HEK293 (cell line): ENCODE measurements at regions not wholly inside any gene's neighbourhood (a gene's known extent, or its start where the extent isn't known, plus 50 kb on each side); places are given as distances from the start of the nearest gene placed in this dataset.

Source experiments
- MEIS1 ChIP-seq: sonication (generic); formaldehyde crosslinking; IDR thresholded peaks from 2 replicates; pipeline ENCODE4 v1.8.1; 2022; ENCODE audit warnings: missing genetic modification reagents, mild to moderate bottlenecking, borderline replicate concordance
- ZNF274 ChIP-seq, 2 experiments: fragments of 200-500 bp in 1 of 2; fragments of 450-650 bp in 1 of 2; sonication (Bioruptor generic) in 1 of 2; formaldehyde crosslinking in 1 of 2; IDR thresholded peaks; 2 replicates each; pipeline versions ENCODE4 v1.5.1 to v1.6.1; 2014 to 2016; ENCODE audit warnings: borderline replicate concordance in 1 of 2, inconsistent platforms in 1 of 2, low read length in 1 of 2, missing biosample characterization in 1 of 2, missing genetic modification characterization in 1 of 2
- ZNF555 ChIP-seq: fragments of 450-650 bp; formaldehyde crosslinking; conservative IDR thresholded peaks from 2 replicates; pipeline ENCODE4 v1.5.1; 2017; ENCODE audit warnings: missing biosample characterization, mild to moderate bottlenecking, missing genetic modification characterization, inconsistent platforms
- ZNF843 ChIP-seq: fragments of 450-650 bp; formaldehyde crosslinking; IDR thresholded peaks from 2 replicates; pipeline ENCODE4 v1.5.1; 2016; ENCODE audit warnings: missing biosample characterization, missing genetic modification characterization

DNA sequence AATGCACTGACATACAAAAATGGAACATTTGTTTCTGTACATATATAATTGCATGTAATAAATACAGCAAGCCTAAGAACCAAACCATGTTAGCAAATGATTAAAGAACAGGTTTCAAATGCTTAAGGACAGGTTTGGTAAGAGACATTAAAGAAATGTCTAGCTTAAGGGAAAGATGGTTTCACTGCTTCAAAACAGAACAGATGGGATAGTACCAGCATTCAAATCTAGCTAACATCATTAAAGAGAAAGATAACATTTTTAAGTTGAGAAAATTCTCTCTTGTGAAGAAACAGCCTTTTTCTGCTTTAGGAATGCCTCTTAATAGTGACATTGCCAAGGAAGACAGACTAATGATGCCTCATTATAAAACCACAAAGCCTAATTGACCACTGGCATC, 52.5 kb upstream of the DOCK9 start:
- TF ChIP-seq ZNF555 (tag by site-specific recombination) (no peak), ZNF274 (IDR thresholded peaks at IDR 0.05; ENCODE audit: low read length) (no peak), ZNF274 (tag by site-specific recombination; IDR thresholded peaks at IDR 0.05; ENCODE audit: borderline replicate concordance) (no peak), MEIS1 (CRISPR knock-in tag) (no peak), ZNF843 (tag by site-specific recombination) (no peak)
